ENCODE measurements at regions not wholly inside any gene's neighbourhood (a gene's known extent, or its start where the extent isn't known, plus 50 kb on each side); places are given as distances from the start of the nearest gene placed in this dataset.

- H3K4me1 ChIP-seq (ENCODE audit: insufficient read depth, low read length), result no peaks in the 10 kb centered on the region
- H3K9me3 ChIP-seq (ENCODE audit: control insufficient read depth, insufficient read depth, low read length), result no peaks in the 10 kb centered on the region; the same call in 1 of the 2 replicates
- no peaks in the 10 kb centered on the region for H3K36me3 ChIP-seq (ENCODE audit: insufficient read depth, low read length)
- H3K9ac ChIP-seq (ENCODE audit: low read depth, low read length), result no peak overlapping the region
Measured at GRCh38 chr11:129574431-129574830, 198.8 kb downstream of the BARX2 start.

DNA sequence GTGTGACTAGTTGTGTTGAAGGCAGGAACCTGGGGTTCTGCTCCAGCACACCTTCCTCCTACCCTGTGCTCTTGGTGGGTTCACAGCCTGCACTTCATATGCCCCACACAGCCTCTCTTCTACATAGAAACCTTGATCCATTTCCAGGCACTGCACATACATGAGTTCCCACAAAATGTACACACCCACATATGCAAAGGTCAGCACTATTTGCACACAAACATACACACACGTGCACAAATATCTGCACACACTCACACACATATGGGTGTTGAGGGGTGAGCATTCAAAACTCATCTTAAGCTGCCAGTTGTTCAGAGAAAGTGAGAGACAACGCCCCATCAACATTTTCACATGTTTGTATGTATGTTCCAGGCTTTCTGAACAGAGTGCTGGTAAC lies 201.0 kb downstream of the BARX2 start:
- H3K4me1 ChIP-seq (ENCODE audit: insufficient read depth, low read length), result no peaks in the 10 kb centered on the region
- no peak overlapping the region for H3K9ac ChIP-seq (ENCODE audit: low read depth, low read length)
- H3K36me3 ChIP-seq (ENCODE audit: insufficient read depth, low read length), result no peaks in the 10 kb centered on the region
- no peaks in the 10 kb centered on the region for H3K9me3 ChIP-seq (ENCODE audit: control insufficient read depth, insufficient read depth, low read length)

GRCh38 chr11:129578006-129578405 lies 202.4 kb downstream of the BARX2 start:
- Histone ChIP-seq H3K9me3 (ENCODE audit: control insufficient read depth, insufficient read depth, low read length) (no peaks in the 10 kb centered on the region), H3K4me1 (ENCODE audit: insufficient read depth, low read length) (no peaks in the 10 kb centered on the region), H3K9ac (ENCODE audit: low read depth, low read length) (no peak overlapping the region), H3K36me3 (ENCODE audit: insufficient read depth, low read length) (no peaks in the 10 kb centered on the region)

GRCh38 chr11:129580278-129580677 lies 204.6 kb downstream of the BARX2 start:
- Histone ChIP-seq H3K36me3 (ENCODE audit: insufficient read depth, low read length) (no peaks in the 10 kb centered on the region), H3K9me3 (ENCODE audit: control insufficient read depth, insufficient read depth, low read length) (no peaks in the 10 kb centered on the region), H3K9ac (ENCODE audit: low read depth, low read length) (no peak overlapping the region), H3K4me1 (ENCODE audit: insufficient read depth, low read length) (no peaks in the 10 kb centered on the region)

DNA sequence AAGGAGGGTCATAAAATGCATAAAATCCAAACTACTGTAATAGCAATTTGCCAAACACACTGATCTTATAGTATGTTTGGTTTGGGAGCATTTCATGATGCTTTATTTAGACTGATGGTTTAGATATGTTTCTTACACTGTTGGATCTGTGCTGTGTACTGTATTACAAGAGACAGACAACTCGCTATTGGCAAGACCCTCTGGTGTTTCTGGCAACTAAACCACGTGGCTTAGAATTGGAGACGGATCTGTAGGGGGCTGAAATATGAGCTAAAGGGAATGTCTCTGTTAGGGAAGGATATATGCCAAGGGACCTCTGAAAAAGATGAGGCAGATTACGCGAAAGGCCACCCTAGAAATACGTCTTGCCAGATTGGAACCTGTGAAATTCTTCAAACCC lies 208.7 kb downstream of the BARX2 start:
- Histone ChIP-seq H3K9ac (ENCODE audit: low read depth, low read length) (no peak overlapping the region), H3K9me3 (ENCODE audit: control insufficient read depth, insufficient read depth, low read length) (no peaks in the 10 kb centered on the region), H3K36me3 (ENCODE audit: insufficient read depth, low read length) (no peaks in the 10 kb centered on the region), H3K4me1 (ENCODE audit: insufficient read depth, low read length) (peaks cover 8% of the 10 kb centered on the region; the same call in 1 of the 2 replicates)

DNA sequence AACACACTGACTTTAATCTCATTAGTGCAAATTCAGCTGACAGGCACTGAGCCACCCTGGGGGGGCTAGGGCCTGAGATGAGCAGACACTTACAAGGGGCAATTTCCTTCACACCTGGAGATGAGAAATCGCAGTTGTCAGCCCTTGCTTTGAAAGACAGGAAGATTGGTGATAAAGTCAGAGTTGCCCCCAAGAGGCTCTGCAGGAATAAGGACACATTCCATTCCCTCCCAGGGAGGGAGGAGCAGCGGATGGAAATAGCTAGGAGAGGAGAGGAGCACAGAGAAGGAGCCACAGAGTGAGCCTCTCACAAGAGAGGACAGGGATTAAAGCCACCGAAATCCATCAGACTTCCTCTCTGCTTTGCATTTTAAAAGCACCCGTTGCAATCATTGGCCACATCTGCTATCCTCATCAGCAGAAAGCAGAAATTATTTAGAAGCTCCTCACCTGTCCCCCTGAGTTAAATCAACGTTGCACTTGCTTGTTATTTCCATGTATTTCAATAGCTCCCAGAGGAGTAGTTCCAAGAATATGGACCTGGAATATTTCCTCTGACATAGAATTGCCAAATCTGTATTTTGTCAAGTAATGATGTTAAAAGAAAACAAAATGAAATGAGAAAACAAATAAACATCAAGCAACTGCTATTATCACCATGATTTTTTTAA lies 213.7 kb downstream of the BARX2 start:
- Histone ChIP-seq H3K36me3 (ENCODE audit: insufficient read depth, low read length) (no peaks in the 10 kb centered on the region), H3K9me3 (ENCODE audit: control insufficient read depth, insufficient read depth, low read length) (no peaks in the 10 kb centered on the region), H3K4me1 (ENCODE audit: insufficient read depth, low read length) (peaks cover 24% of the 10 kb centered on the region), H3K9ac (ENCODE audit: low read depth, low read length) (no peak overlapping the region)

DNA sequence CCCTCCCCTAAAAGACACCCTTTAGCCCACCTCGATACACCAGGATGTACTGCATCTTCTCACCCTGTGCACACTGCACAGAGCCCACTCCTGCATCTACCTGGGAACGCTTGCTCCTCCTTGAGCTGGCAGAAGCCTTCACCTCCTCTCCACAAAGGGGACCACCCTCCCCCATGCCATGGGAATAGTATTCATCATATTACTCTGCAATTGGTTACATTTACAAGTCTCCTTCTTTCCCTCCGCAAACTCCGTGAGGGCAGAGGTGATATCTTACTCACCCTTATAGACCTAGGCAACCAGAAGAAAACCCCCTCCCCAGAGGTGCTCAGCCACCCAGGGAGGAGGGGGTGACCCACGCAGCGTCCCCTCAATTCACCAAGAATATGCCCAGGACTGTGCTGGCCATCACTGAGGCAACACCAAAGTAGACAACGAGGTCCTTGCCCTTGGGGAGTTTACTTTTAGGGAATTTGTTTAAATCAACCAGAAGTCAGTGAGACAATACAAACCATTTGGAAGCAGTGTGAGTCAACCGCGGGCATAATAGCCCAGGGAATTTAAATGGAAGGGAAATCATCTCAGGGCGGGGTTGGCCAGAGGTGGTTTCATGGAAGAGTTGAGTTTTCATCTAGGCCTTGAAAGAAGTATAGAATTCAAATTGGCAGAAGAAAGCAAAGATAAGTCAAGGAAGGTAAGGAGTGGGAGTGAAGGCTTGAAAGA lies 214.5 kb downstream of the BARX2 start:
- H3K9me3 ChIP-seq (ENCODE audit: control insufficient read depth, insufficient read depth, low read length), result no peaks in the 10 kb centered on the region
- no peak overlapping the region for H3K9ac ChIP-seq (ENCODE audit: low read depth, low read length)
- no peaks in the 10 kb centered on the region for H3K36me3 ChIP-seq (ENCODE audit: insufficient read depth, low read length)
- peaks cover 24% of the 10 kb centered on the region for H3K4me1 ChIP-seq (ENCODE audit: insufficient read depth, low read length)

DNA sequence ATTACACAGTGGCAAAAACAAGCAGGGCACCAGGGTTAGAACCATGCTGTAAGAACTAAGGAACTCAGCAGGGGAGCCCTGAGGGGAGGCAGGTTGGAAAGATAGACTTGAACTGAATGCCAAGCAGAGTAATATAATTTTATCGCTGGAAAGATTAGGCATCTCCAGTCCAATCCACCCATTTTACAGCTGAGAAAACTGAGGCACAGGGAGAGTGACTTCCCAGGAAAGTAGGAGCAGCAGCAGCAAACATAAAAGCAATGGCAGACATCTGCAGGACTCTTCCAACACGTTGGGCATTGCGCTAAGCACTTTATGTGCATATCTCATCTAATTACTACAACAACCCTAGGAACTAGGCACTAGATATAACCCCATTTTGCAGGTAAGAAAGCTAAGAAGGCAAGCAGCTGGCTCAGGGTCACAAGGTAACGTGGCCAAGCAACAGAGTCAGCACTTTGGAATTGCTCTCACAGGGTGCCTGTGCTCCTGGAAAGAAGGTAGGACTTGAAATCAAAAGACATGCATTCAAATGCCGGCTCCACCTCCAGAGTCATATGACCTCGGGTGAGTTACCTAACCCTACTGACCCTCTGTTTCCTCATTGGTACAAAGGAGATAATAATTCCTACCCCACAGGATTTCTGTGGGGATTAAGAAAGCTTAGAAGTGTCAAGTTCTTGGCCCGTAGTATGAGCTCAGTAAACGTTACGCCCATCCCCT lies 215.3 kb downstream of the BARX2 start:
- H3K9ac ChIP-seq (ENCODE audit: low read depth, low read length), result no peak overlapping the region
- no peaks in the 10 kb centered on the region for H3K9me3 ChIP-seq (ENCODE audit: control insufficient read depth, insufficient read depth, low read length)
- peaks cover 24% of the 10 kb centered on the region for H3K4me1 ChIP-seq (ENCODE audit: insufficient read depth, low read length)
- no peaks in the 10 kb centered on the region for H3K36me3 ChIP-seq (ENCODE audit: insufficient read depth, low read length)

- Histone ChIP-seq H3K4me1 (ENCODE audit: insufficient read depth, low read length) (peaks cover 24% of the 10 kb centered on the region), H3K9me3 (ENCODE audit: control insufficient read depth, insufficient read depth, low read length) (no peaks in the 10 kb centered on the region), H3K9ac (ENCODE audit: low read depth, low read length) (no peak overlapping the region), H3K36me3 (ENCODE audit: insufficient read depth, low read length) (no peaks in the 10 kb centered on the region)
Measured at GRCh38 chr11:129591527-129591926, 215.9 kb downstream of the BARX2 start.

- Histone ChIP-seq H3K9me3 (ENCODE audit: control insufficient read depth, insufficient read depth, low read length) (no peaks in the 10 kb centered on the region), H3K9ac (ENCODE audit: low read depth, low read length) (no peak overlapping the region), H3K4me1 (ENCODE audit: insufficient read depth, low read length) (peaks cover 24% of the 10 kb centered on the region), H3K36me3 (ENCODE audit: insufficient read depth, low read length) (no peaks in the 10 kb centered on the region)
Measured at GRCh38 chr11:129592191-129592590, 216.5 kb downstream of the BARX2 start.

GRCh38 chr11:129593098-129593497 lies 217.4 kb downstream of the BARX2 start:
- H3K36me3 ChIP-seq (ENCODE audit: insufficient read depth, low read length), result no peaks in the 10 kb centered on the region
- no peak overlapping the region for H3K9ac ChIP-seq (ENCODE audit: low read depth, low read length)
- H3K4me1 ChIP-seq (ENCODE audit: insufficient read depth, low read length), result peaks cover 24% of the 10 kb centered on the region
- H3K9me3 ChIP-seq (ENCODE audit: control insufficient read depth, insufficient read depth, low read length), result no peaks in the 10 kb centered on the region

DNA sequence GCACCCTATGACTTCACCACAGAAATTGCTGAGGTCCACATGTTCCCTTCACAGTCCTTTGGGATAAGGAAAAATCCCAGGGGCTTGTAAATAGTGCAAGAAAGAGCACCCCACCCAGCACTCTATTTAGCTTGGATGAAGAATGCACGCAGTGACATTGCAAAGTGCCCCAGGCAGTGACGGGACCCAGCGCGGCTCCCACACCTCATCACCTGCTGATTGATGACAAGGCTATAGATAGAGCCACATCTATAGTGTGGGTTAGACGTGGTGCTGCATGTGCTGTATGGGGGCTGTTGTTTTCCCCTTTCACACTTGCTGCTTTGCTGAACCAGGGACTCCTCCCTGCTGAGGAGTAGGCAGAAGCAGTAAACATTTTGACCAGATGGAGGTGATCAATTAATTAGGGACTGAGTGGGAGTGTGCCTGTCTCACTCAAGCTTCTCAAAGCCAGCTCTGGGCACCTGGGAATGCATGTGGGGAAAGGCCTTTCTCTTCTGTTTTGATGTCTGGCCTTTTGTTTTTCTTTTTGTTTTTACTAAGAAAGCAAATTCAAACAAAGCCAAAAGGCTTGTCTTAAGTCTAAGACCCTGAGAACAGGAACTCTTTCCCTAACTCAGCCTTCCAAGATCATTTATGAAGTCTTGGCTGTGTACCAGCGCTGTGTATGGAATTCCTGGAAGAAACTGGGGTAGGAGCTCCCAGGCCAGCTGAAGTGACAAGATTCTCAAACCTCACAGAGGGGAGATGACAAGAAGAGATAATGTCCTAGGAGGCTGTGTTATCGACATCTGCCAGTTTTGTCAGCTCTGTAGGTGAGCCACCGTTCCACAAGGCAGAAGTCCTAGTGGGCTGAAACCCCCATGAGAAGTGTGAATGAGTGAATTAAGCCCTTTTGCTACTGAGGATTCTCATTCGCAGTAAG lies 219.7 kb downstream of the BARX2 start:
- no peaks in the 10 kb centered on the region for H3K9me3 ChIP-seq (ENCODE audit: control insufficient read depth, insufficient read depth, low read length)
- H3K4me1 ChIP-seq (ENCODE audit: insufficient read depth, low read length), result peaks cover 6% of the 10 kb centered on the region
- H3K36me3 ChIP-seq (ENCODE audit: insufficient read depth, low read length), result no peaks in the 10 kb centered on the region
- no peak overlapping the region for H3K9ac ChIP-seq (ENCODE audit: low read depth, low read length)

- H3K9ac ChIP-seq (ENCODE audit: low read depth, low read length), result no peak overlapping the region
- no peaks in the 10 kb centered on the region; the same call in 1 of the 2 replicates for H3K4me1 ChIP-seq (ENCODE audit: insufficient read depth, low read length)
- no peaks in the 10 kb centered on the region for H3K9me3 ChIP-seq (ENCODE audit: control insufficient read depth, insufficient read depth, low read length)
- H3K36me3 ChIP-seq (ENCODE audit: insufficient read depth, low read length), result no peaks in the 10 kb centered on the region
Measured at GRCh38 chr11:129596351-129596750, 219.3 kb upstream of the TMEM45B start.

DNA sequence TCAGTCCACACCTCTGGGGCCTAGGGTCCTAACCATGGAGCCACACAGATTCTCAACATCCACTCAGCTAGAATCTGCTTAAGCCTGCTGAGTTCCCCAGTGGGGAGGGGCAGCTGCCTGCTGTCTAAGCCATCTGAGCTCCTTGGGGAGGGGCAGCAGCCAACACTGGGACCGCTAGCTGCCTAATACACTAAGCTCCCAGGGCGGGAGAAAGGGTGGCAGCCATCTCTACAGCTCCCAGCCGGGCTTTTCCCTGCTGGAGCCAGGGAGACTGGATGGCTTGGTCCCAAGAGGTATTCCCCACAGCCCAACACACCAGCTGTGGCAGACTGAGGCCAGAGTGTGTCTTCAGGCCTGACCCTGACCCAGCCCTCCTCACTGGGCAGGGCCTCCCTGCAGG lies 217.3 kb upstream of the TMEM45B start:
- no peaks in the 10 kb centered on the region for H3K9me3 ChIP-seq (ENCODE audit: control insufficient read depth, insufficient read depth, low read length)

More for the DNA sequence above, 217.3 kb upstream of the TMEM45B start:
- no peaks in the 10 kb centered on the region for H3K36me3 ChIP-seq (ENCODE audit: insufficient read depth, low read length)
- no peaks in the 10 kb centered on the region for H3K4me1 ChIP-seq (ENCODE audit: insufficient read depth, low read length)
- H3K9ac ChIP-seq (ENCODE audit: low read depth, low read length), result no peak overlapping the region
